GM12864 (cell line): ENCODE measurements at regions not wholly inside any gene's neighbourhood (a gene's known extent, or its start where the extent isn't known, plus 50 kb on each side); places are given as distances from the start of the nearest gene placed in this dataset.
"Not testable (repeated sequence)": the region's sequence is repeated elsewhere in the genome, so short reads cannot be mapped to it uniquely, and the experiment has no call there.

Experiments used
- DNase-seq: peaks from one replicate; pipeline ENCODE4 v3.0.0-alpha.2; 2011; ENCODE audit warnings: low read depth
- H3K4me3 ChIP-seq: 2 replicates; pipeline ENCODE4 v1.5.1; 2011; ENCODE audit warnings: mild to moderate bottlenecking, low read depth, low read length, control low read depth
- TF ChIP-seq, protein P1 (sequence below): IDR thresholded peaks from 2 replicates; pipeline ENCODE4 v1.5.1; 2011; ENCODE audit warnings: low read depth, mild to moderate bottlenecking, moderate library complexity, low read length, control low read depth, inconsistent platforms; ENCODE audit errors: missing control alignments

DNA sequence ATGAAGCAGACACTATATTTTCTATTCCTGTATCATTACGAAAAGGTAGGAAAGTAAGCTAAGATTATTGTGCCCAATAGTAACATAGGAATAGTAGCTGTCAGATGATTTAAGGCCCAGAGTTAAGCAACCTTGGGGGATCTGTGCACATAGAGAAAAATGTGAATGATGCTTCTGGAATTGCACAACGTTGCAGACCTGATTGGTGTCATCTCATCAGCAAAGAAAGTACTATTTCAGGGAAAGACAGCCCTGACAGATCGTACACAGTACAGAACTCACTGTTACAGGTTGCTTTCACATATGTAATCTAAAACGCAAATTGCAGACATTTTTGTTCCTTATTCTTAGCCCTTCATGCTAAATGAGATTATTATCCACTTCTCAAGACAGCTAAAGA is 535.9 kb downstream of the TRIB2 start:
- no peak for DNase-seq
- TF ChIP-seq, protein P1, sequence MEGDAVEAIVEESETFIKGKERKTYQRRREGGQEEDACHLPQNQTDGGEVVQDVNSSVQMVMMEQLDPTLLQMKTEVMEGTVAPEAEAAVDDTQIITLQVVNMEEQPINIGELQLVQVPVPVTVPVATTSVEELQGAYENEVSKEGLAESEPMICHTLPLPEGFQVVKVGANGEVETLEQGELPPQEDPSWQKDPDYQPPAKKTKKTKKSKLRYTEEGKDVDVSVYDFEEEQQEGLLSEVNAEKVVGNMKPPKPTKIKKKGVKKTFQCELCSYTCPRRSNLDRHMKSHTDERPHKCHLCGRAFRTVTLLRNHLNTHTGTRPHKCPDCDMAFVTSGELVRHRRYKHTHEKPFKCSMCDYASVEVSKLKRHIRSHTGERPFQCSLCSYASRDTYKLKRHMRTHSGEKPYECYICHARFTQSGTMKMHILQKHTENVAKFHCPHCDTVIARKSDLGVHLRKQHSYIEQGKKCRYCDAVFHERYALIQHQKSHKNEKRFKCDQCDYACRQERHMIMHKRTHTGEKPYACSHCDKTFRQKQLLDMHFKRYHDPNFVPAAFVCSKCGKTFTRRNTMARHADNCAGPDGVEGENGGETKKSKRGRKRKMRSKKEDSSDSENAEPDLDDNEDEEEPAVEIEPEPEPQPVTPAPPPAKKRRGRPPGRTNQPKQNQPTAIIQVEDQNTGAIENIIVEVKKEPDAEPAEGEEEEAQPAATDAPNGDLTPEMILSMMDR, result no peak

DNA sequence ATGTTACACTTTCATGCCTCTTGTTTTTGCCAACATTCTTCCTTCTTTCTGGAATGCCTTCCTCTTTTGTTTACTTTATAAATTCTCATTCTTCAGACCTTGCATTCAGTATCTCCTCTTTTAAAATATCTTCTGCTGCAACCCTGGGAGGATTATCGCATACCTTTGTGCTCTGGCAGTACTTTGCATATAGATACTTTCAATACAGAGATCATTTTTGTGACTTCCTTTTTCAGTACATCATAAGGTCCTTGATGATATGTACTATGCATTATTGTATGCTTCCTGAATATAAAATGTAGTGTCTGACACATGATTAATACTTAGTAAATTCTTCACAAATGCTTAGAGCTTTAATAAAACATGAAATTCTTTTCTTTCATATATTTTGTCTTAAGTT is 538.7 kb downstream of the TRIB2 start:
- TF ChIP-seq, protein P1, result no peak
- no peak overlapping the region for H3K4me3 ChIP-seq
- no peak for DNase-seq

More for the DNA sequence above, 535.9 kb downstream of the TRIB2 start:
- H3K4me3 ChIP-seq, result no peak overlapping the region

DNA sequence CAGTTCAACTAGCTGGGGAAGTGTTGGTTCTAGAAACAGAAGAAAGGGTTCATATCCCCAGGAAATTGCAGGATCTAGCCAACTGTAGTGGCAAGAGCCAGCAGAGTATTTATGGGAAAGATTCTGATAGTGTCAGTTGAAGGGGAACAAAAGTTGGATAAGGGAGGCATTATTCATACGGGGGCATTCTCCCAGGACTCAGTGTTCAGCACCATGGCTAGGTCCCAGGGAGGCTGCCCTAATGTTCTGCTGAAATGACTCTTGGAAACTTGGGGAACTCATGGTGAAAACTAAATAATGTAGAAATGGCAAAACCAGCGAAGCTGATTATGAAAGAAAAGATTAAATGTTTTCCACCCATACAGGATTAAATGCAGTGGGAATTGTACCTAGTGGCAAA is 543.7 kb downstream of the TRIB2 start:
- TF ChIP-seq, protein P1, result no peak

DNA sequence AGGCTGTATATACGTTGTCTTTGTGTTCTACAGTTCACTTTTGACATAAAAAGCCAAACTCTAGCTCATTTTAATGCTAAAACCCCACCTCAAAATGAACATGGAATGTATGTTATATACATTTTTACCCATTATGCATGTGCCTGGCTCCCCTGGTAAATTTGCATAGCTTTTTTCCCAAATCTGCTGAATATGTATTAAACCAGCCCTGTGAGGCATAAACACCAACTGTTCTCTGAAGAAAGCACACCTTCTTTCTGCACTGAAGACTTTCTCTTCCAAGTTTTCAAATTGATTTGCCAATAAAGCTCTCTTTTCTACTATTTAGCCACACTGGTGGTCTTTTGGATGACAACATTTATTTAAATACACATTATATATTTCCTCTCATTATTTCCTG is 549.4 kb downstream of the TRIB2 start:
- no peak for DNase-seq
- H3K4me3 ChIP-seq, result no peak overlapping the region
- TF ChIP-seq, protein P1, result no peak

More for the DNA sequence above, 543.7 kb downstream of the TRIB2 start:
- no peak for DNase-seq
- no peak overlapping the region for H3K4me3 ChIP-seq

DNA sequence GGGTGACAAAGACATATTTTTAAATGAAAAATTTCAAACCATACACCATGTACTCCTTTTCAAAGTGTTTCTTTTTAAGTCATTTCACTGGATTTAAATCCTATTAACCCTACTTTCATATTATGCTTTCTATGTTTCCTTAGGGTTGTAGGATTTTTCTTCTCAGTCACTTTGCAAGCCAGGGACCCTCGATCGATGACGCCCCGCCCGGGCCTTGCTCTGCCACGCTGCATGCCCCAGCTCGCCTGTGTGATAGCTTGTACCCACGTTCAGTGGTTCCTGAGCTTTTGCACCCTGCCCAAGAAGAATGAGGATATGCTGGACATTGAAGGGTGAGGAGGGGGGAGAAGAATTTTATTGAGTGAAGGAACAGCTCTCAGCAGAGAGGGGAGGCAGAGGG is 568.0 kb downstream of the TRIB2 start:
- H3K4me3 ChIP-seq, result no peak overlapping the region
- TF ChIP-seq, protein P1, result no peak
- no peak for DNase-seq

DNA sequence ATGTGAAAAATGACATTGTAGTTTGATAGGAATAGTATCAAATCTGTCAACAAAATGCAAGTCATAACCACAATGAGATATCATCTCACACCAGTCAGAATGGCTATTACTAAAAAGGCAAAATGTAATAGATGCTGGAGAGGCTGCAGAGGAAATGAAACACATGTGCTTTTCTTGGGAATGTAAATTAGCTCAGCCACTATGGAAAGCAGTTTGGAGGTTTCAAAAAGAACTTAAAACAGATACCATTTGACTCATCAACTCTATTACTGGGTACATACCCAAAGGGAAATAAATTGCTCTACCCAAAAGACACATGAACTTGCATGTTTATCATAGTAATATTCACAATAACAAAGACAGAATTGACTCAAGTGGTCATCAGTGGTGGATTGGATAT is 572.6 kb downstream of the TRIB2 start:
- H3K4me3 ChIP-seq, result no peak overlapping the region
- no peak for DNase-seq
- TF ChIP-seq, protein P1, result no peak

DNA sequence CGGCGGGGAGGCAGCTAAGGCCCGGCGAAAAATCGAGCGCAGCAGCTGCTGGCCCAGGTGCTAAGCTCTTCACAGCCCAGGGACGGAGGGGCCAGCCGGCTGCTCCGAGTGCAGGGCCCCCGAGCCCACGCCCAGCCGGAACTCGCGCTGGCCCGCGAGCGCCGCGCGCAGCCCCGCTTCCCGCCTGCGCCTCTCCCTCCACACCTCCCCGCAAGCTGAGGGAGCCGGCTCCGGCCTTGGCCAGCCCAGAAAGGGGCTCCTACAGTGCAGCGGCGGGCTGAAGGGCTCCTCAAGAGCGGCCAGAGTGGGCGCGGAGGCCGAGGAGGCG is 591.7 kb downstream of the TRIB2 start:
- DNase-seq, H3K4me3 ChIP-seq: not testable (repeated sequence)

DNA sequence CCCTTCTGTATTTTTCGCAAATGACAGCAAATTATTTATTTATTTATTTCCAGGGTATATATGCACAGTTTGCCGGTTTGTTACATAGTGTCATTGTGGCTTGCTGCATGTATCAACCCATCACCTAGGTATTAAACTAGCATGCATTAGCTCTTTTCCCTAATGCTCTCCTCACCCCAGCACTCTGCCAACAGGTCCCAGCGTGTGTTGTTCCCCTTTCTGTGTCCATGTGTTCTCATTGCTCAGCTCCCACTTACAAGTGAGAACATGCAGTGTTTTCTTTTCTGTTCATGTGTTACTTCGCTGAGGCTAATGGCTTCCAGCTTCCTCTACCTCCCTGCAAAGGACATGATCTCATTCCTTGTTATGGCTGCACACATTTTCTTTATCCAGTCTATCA is 592.3 kb downstream of the TRIB2 start:
- no peak overlapping the region for H3K4me3 ChIP-seq
- TF ChIP-seq, protein P1, result no peak

More for the DNA sequence above, 592.3 kb downstream of the TRIB2 start:
- DNase-seq, result no peak
